ENCODE measurements at regions not wholly inside any gene's neighbourhood (a gene's known extent, or its start where the extent isn't known, plus 50 kb on each side); places are given as distances from the start of the nearest gene placed in this dataset.
A peak's percentile ranks its signal among the peaks of the same experiment; 100 is the strongest.
"Not testable (repeated sequence)": the region's sequence is repeated elsewhere in the genome, so short reads cannot be mapped to it uniquely, and the experiment has no call there.

GRCh38 chr2:22946553-22946952, 438.4 kb upstream of the KLHL29 start:
- Histone ChIP-seq H3K9me3 (ENCODE audit: control insufficient read depth, insufficient read depth, low read length) (no peaks in the 10 kb centered on the region), H3K27ac (ENCODE audit: low read length) (no peak overlapping the region)

GRCh38 chr2:22947741-22948140, 437.2 kb upstream of the KLHL29 start:
- Histone ChIP-seq H3K27me3 (ENCODE audit: control insufficient read depth, insufficient read depth, low read length) (no peaks in the 10 kb centered on the region), H3K36me3 (ENCODE audit: control insufficient read depth, insufficient read depth, low read length) (no peaks in the 10 kb centered on the region), H3K4me1 (ENCODE audit: control insufficient read depth, insufficient read depth, low read length) (no peaks in the 10 kb centered on the region), H3K9me3 (ENCODE audit: control insufficient read depth, insufficient read depth, low read length) (no peaks in the 10 kb centered on the region), H3K27ac (ENCODE audit: low read length) (no peak overlapping the region), H3K4me3 (ENCODE audit: low read length) (no peak overlapping the region)
- no CpG with 5 or more reads among the region's 4 CpGs for WGBS (ENCODE audit: insufficient coverage, insufficient read length)
- no peak for DNase-seq (ENCODE audit: low read depth, low spot score)

More at GRCh38 chr2:22946553-22946952, 438.4 kb upstream of the KLHL29 start:
- WGBS (ENCODE audit: insufficient coverage, insufficient read length), result no CpG with 5 or more reads among the region's 2 CpGs
- Histone ChIP-seq H3K4me3 (ENCODE audit: low read length) (no peak overlapping the region), H3K36me3 (ENCODE audit: control insufficient read depth, insufficient read depth, low read length) (no peaks in the 10 kb centered on the region), H3K4me1 (ENCODE audit: control insufficient read depth, insufficient read depth, low read length) (no peaks in the 10 kb centered on the region), H3K27me3 (ENCODE audit: control insufficient read depth, insufficient read depth, low read length) (no peaks in the 10 kb centered on the region)
- no peak for DNase-seq (ENCODE audit: low read depth, low spot score)

DNA sequence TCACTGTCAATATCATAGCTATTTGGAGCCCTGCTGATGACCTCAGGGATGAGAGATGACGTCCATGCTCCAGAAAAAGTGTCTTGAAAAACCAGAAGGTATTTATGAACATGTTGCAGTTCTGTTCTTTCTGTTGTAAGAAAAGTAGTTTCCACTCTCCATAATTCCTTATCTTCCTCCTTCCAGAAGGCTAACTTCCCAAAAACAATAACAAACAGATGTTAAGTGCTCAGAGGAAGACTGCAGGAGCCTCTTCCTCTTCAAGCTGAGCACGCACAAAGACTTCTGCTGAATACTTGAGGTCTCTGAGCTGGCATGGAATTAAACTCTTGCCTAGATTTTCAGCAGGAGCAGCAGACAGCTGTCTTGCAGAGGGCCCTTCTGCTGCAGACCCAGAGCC, 434.5 kb upstream of the KLHL29 start:
- Histone ChIP-seq H3K4me1 (ENCODE audit: control insufficient read depth, insufficient read depth, low read length) (no peaks in the 10 kb centered on the region), H3K4me3 (ENCODE audit: low read length) (no peak overlapping the region), H3K27me3 (ENCODE audit: control insufficient read depth, insufficient read depth, low read length) (no peaks in the 10 kb centered on the region), H3K36me3 (ENCODE audit: control insufficient read depth, insufficient read depth, low read length) (no peaks in the 10 kb centered on the region), H3K27ac (ENCODE audit: low read length) (no peak overlapping the region), H3K9me3 (ENCODE audit: control insufficient read depth, insufficient read depth, low read length) (no peaks in the 10 kb centered on the region)
- DNase-seq (ENCODE audit: low read depth, low spot score), result no peak
- no CpG with 5 or more reads among the region's 2 CpGs for whole genome bisulfite sequencing (ENCODE audit: insufficient coverage, insufficient read length)

DNA sequence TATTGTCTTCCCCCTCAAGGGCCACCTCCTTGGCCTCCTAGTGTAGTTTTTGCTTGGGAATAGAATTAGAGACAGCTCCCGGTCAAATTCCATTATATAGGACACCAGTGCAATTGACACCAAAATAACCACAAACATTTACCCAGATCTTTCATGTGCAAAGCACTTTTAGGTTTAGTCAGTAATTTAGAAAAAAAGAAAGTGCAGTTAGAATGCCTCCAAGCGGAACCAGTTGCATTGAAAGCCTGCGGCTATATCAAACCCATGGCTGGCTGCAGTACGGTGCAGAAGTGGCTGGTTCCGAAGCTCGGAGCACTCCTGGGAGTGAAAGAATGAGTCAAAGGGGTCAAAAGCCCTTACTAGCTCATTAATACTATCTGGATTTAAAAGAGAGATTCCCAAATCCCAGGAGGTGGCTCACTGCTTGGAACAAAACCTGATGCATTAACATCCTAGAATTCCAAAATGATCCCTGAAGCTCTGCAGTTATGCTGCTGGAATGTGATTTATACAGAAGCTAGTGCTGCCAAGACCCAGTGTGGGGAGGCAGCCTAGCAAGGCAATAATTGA, 432.2 kb upstream of the KLHL29 start:
- no peaks in the 10 kb centered on the region for H3K27me3 ChIP-seq (ENCODE audit: control insufficient read depth, insufficient read depth, low read length)
- H3K4me3 ChIP-seq (ENCODE audit: low read length), result no peak overlapping the region
- H3K36me3 ChIP-seq (ENCODE audit: control insufficient read depth, insufficient read depth, low read length), result no peaks in the 10 kb centered on the region
- WGBS (ENCODE audit: insufficient coverage, insufficient read length), result no CpG with 5 or more reads among the region's 6 CpGs
- DNase-seq (ENCODE audit: low read depth, low spot score), result no peak
- no peak overlapping the region for H3K27ac ChIP-seq (ENCODE audit: low read length)
- H3K9me3 ChIP-seq (ENCODE audit: control insufficient read depth, insufficient read depth, low read length), result no peaks in the 10 kb centered on the region
- no peaks in the 10 kb centered on the region for H3K4me1 ChIP-seq (ENCODE audit: control insufficient read depth, insufficient read depth, low read length)

GRCh38 chr2:22957446-22957845, 427.5 kb upstream of the KLHL29 start:
- Histone ChIP-seq H3K4me3 (ENCODE audit: low read length) (no peak overlapping the region), H3K9me3 (ENCODE audit: control insufficient read depth, insufficient read depth, low read length) (no peaks in the 10 kb centered on the region), H3K27me3 (ENCODE audit: control insufficient read depth, insufficient read depth, low read length) (peaks cover 1% of the 10 kb centered on the region; the same call in 1 of the 2 replicates), H3K36me3 (ENCODE audit: control insufficient read depth, insufficient read depth, low read length) (no peaks in the 10 kb centered on the region), H3K4me1 (ENCODE audit: control insufficient read depth, insufficient read depth, low read length) (no peaks in the 10 kb centered on the region; the same call in 1 of the 2 replicates), H3K27ac (ENCODE audit: low read length) (no peak overlapping the region)
- no CpG with 5 or more reads among the region's 5 CpGs for WGBS (ENCODE audit: insufficient coverage, insufficient read length)
- no peak for DNase-seq (ENCODE audit: low read depth, low spot score)

- H3K27ac ChIP-seq (ENCODE audit: low read length), result no peak overlapping the region
- no CpG with 5 or more reads among the region's 4 CpGs for WGBS (ENCODE audit: insufficient coverage, insufficient read length)
- no peak for DNase-seq (ENCODE audit: low read depth, low spot score)
These were observed 426.7 kb upstream of the KLHL29 start for GRCh38 chr2:22958308-22958707.

GRCh38 chr2:22967756-22968155, 417.2 kb upstream of the KLHL29 start:
- no peaks in the 10 kb centered on the region for H3K9me3 ChIP-seq (ENCODE audit: control insufficient read depth, insufficient read depth, low read length)
- H3K36me3 ChIP-seq (ENCODE audit: control insufficient read depth, insufficient read depth, low read length), result no peaks in the 10 kb centered on the region
- DNase-seq (ENCODE audit: low read depth, low spot score), result no peak
- no CpG with 5 or more reads among the region's 5 CpGs for WGBS (ENCODE audit: insufficient coverage, insufficient read length)
- no peak overlapping the region for H3K27ac ChIP-seq (ENCODE audit: low read length)
- peaks cover 5% of the 10 kb centered on the region for H3K4me1 ChIP-seq (ENCODE audit: control insufficient read depth, insufficient read depth, low read length)
- H3K27me3 ChIP-seq (ENCODE audit: control insufficient read depth, insufficient read depth, low read length), result no peaks in the 10 kb centered on the region
- no peak overlapping the region for H3K4me3 ChIP-seq (ENCODE audit: low read length)

More at GRCh38 chr2:22958308-22958707, 426.7 kb upstream of the KLHL29 start:
- no peak overlapping the region for H3K4me3 ChIP-seq (ENCODE audit: low read length)
- no peaks in the 10 kb centered on the region; the same call in 1 of the 2 replicates for H3K4me1 ChIP-seq (ENCODE audit: control insufficient read depth, insufficient read depth, low read length)
- peaks cover 1% of the 10 kb centered on the region; the same call in 1 of the 2 replicates for H3K27me3 ChIP-seq (ENCODE audit: control insufficient read depth, insufficient read depth, low read length)
- H3K36me3 ChIP-seq (ENCODE audit: control insufficient read depth, insufficient read depth, low read length), result no peaks in the 10 kb centered on the region
- no peaks in the 10 kb centered on the region for H3K9me3 ChIP-seq (ENCODE audit: control insufficient read depth, insufficient read depth, low read length)

DNA sequence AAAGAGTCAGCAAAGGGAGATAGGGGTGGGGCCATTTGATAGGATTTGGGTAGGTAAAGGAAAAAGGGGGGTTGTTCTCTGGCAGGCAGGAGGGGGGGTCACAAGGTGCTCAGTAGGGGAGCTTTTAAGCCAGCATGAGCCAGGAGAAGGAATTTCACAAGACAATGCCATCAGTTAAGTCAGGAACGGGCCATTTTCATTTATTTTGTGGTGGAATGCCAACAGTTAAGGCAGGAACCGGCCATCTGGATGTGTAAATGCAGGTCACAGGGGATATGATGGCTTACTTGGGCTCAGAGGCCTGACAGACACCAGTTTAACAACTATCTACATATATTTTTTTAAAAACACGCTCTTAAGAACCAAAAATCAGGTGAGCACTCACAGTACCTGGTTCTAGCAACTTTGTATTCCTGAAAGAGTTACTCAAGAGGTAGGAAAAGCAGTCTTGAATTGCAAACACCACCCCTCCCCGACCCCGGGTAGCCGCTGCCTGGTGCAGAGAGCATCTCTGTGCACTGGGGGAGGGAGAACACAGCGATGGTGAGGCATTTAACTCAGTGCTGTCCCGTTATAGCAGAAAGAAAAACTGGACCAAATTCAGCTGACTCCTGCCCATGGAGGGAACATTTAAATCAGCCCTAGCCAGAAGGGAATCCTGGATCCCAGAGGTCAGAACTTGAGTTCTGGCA, 414.5 kb upstream of the KLHL29 start:
- Histone ChIP-seq H3K36me3 (ENCODE audit: control insufficient read depth, insufficient read depth, low read length) (no peaks in the 10 kb centered on the region), H3K27me3 (ENCODE audit: control insufficient read depth, insufficient read depth, low read length) (no peaks in the 10 kb centered on the region), H3K27ac (ENCODE audit: low read length) (peak overlapping the region; percentile 98), H3K9me3 (ENCODE audit: control insufficient read depth, insufficient read depth, low read length) (no peaks in the 10 kb centered on the region), H3K4me3 (ENCODE audit: low read length) (no peak overlapping the region), H3K4me1 (ENCODE audit: control insufficient read depth, insufficient read depth, low read length) (peaks cover 5% of the 10 kb centered on the region)
- DNase-seq (ENCODE audit: low read depth, low spot score), result no peak
- WGBS (ENCODE audit: insufficient coverage, insufficient read length), result no CpG with 5 or more reads among the region's 8 CpGs

DNA sequence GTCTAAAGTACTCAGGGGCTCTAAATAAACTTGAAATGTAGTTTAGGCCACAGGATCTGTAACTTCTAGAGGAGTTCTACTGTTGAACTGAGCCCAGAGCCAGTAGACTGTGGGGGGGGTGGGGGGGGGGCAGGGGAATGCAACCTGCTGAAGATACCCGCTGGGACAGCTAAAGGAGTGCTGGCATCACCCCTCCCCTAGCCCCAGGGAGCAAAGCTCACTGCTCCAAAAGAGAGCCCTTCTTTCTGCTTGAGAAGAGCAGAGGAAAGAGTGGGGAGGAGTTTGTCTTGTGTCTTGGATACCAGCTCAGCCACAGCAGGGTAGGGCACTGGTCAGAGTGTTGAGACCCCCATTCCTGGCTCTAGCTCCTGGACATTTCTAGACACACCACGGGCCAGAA, 414.0 kb upstream of the KLHL29 start:
- WGBS (ENCODE audit: insufficient coverage, insufficient read length), result no CpG with 5 or more reads among the region's 2 CpGs
- H3K36me3 ChIP-seq (ENCODE audit: control insufficient read depth, insufficient read depth, low read length), result no peaks in the 10 kb centered on the region
- DNase-seq (ENCODE audit: low read depth, low spot score), result no peak

DNA sequence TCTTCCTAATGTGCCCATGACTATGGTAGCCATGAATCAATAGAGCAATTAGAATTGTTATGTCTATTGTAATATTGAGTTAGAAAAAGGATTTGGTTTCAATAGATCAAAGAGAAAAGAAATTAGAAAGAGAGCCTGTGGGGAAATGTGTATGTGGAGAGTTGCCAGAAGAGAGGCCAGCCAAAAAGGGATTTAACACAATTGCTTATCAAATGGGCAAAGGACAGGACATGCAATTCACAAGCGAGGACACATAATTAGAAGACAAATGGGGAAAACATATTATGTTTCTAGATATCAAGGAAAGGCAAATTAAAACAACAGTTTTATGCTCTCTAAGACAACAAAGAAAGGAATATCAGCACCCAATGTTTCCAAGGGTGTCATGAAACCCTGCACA, 403.2 kb upstream of the KLHL29 start:
- H3K36me3 ChIP-seq (ENCODE audit: control insufficient read depth, insufficient read depth, low read length), result no peaks in the 10 kb centered on the region
- no CpG with 5 or more reads among the region's 1 CpG for WGBS (ENCODE audit: insufficient coverage, insufficient read length)
- no peak overlapping the region for H3K4me3 ChIP-seq (ENCODE audit: low read length)
- H3K27me3 ChIP-seq (ENCODE audit: control insufficient read depth, insufficient read depth, low read length), result no peaks in the 10 kb centered on the region
- H3K27ac ChIP-seq (ENCODE audit: low read length), result no peak overlapping the region
- H3K4me1 ChIP-seq (ENCODE audit: control insufficient read depth, insufficient read depth, low read length), result no peaks in the 10 kb centered on the region
- no peaks in the 10 kb centered on the region for H3K9me3 ChIP-seq (ENCODE audit: control insufficient read depth, insufficient read depth, low read length)
- DNase-seq (ENCODE audit: low read depth, low spot score), result no peak

More for the DNA sequence above, 414.0 kb upstream of the KLHL29 start:
- no peaks in the 10 kb centered on the region for H3K27me3 ChIP-seq (ENCODE audit: control insufficient read depth, insufficient read depth, low read length)
- H3K27ac ChIP-seq (ENCODE audit: low read length), result peak overlapping the region; percentile 98
- peaks cover 5% of the 10 kb centered on the region for H3K4me1 ChIP-seq (ENCODE audit: control insufficient read depth, insufficient read depth, low read length)
- no peaks in the 10 kb centered on the region for H3K9me3 ChIP-seq (ENCODE audit: control insufficient read depth, insufficient read depth, low read length)
- no peak overlapping the region for H3K4me3 ChIP-seq (ENCODE audit: low read length)

DNA sequence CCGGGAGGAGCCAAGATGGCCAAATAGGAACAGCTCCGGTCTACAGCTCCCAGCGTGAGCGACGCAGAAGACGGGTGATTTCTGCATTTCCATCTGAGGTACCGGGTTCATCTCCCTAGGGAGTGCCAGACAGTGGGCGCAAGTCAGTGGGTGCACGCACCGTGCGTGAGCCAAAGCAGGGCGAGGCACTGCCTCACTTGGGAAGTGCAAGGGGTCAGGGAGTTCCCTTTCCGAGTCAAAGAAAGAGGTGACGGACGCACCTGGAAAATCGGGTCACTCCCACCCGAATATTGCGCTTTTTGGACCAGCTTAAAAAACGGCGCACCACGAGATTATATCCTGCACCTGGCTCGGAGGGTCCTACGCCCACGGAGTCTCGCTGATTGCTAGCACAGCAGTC, 400.8 kb upstream of the KLHL29 start:
- H3K27me3 ChIP-seq (ENCODE audit: control insufficient read depth, insufficient read depth, low read length); H3K4me3 ChIP-seq (ENCODE audit: low read length); H3K9me3 ChIP-seq (ENCODE audit: control insufficient read depth, insufficient read depth, low read length); H3K4me1 ChIP-seq (ENCODE audit: control insufficient read depth, insufficient read depth, low read length); DNase-seq (ENCODE audit: low read depth, low spot score); H3K36me3 ChIP-seq (ENCODE audit: control insufficient read depth, insufficient read depth, low read length); H3K27ac ChIP-seq (ENCODE audit: low read length): not testable (repeated sequence)
- WGBS (ENCODE audit: insufficient coverage, insufficient read length), result no CpG with 5 or more reads among the region's 25 CpGs

All from iPS DF 6.9 (cell line).